DOHH2 (cell line): ENCODE measurements at regions not wholly inside any gene's neighbourhood (a gene's known extent, or its start where the extent isn't known, plus 50 kb on each side); places are given as distances from the start of the nearest gene placed in this dataset.

Experiments
- EZH2phosphoT487 ChIP-seq: fragments of 200-600 bp; sonication (generic); IDR thresholded peaks from 2 replicates; pipeline ENCODE4 v1.6.1; 2017; ENCODE audit warnings: borderline replicate concordance, mild to moderate bottlenecking, antibody characterized with exemption, low read length, moderate library complexity, mixed read lengths
- TF ChIP-seq, protein P1 (sequence below): fragments of 200-600 bp; sonication (generic); IDR thresholded peaks from one replicate; pipeline ENCODE4 v1.5.1; 2014; ENCODE audit warnings: antibody characterized with exemption, mild to moderate bottlenecking, low read depth, low read length; ENCODE audit not compliant: poor library complexity, severe bottlenecking

DNA sequence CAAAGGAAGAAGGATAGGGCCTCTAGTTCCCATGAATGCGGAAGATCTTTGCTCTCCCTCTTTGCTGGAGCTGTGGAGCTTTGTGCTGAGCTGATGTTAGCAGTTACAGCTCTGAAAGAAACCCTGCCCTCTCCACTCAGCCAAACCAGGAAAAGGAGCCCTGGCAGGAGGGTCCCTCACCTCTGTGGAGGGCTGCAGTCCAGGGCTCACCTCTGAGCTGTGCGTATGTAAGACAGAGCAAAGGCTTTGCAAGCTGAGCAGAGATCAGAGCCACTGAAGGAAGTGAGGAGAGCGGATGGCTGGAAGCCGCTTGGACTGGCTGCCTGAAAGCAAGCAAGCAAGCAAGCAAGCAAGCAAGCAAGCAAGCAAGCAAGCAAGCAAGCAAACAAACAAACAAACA is 84.7 kb downstream of the RAMP3 start:
- TF ChIP-seq, protein P1, sequence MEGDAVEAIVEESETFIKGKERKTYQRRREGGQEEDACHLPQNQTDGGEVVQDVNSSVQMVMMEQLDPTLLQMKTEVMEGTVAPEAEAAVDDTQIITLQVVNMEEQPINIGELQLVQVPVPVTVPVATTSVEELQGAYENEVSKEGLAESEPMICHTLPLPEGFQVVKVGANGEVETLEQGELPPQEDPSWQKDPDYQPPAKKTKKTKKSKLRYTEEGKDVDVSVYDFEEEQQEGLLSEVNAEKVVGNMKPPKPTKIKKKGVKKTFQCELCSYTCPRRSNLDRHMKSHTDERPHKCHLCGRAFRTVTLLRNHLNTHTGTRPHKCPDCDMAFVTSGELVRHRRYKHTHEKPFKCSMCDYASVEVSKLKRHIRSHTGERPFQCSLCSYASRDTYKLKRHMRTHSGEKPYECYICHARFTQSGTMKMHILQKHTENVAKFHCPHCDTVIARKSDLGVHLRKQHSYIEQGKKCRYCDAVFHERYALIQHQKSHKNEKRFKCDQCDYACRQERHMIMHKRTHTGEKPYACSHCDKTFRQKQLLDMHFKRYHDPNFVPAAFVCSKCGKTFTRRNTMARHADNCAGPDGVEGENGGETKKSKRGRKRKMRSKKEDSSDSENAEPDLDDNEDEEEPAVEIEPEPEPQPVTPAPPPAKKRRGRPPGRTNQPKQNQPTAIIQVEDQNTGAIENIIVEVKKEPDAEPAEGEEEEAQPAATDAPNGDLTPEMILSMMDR = no peak
- TF ChIP-seq EZH2phosphoT487 = no peak
